HUES64 (cell line): ENCODE measurements at regions not wholly inside any gene's neighbourhood (a gene's known extent, or its start where the extent isn't known, plus 50 kb on each side); places are given as distances from the start of the nearest gene placed in this dataset.

Experiments used
- H3K27ac ChIP-seq: 2 replicates; pipeline ENCODE4 v1.7.0; 2013; ENCODE audit warnings: low read depth, low read length, inconsistent platforms
- H3K27me3 ChIP-seq: 2 replicates; pipeline ENCODE4 v1.6.1; 2013; ENCODE audit warnings: mild to moderate bottlenecking, low read length; ENCODE audit not compliant: insufficient read depth
- H3K36me3 ChIP-seq: 2 replicates; pipeline ENCODE4 v1.6.1; 2013; ENCODE audit warnings: mild to moderate bottlenecking, low read length; ENCODE audit not compliant: insufficient read depth
- H3K4me1 ChIP-seq: 2 replicates; pipeline ENCODE4 v1.6.1; 2013; ENCODE audit warnings: mild to moderate bottlenecking, low read length, moderate library complexity; ENCODE audit not compliant: insufficient read depth
- H3K4me3 ChIP-seq: 2 replicates; pipeline ENCODE4 v1.5.1; 2013; ENCODE audit warnings: mild to moderate bottlenecking, low read length, moderate library complexity
- H3K9ac ChIP-seq: 2 replicates; pipeline ENCODE4 v1.6.1; 2013; ENCODE audit warnings: mild to moderate bottlenecking, low read depth, low read length
- H3K9me3 ChIP-seq: 2 replicates; pipeline ENCODE4 v1.6.1; 2013; ENCODE audit warnings: low read depth, low read length; ENCODE audit not compliant: insufficient read depth
- WGBS: fragments of 150-250, 120-280 bp; methylation state at CpG from one replicate; pipeline ENCODE4 v1.1.7; 2013; ENCODE audit warnings: missing lambda C conversion rate; 5-methylcytosine and 5-hydroxymethylcytosine counted together

GRCh38 chr4:141375855-141376254, 155.2 kb downstream of the ZNF330 start:
- H3K36me3 ChIP-seq, result no peaks in the 10 kb centered on the region
- H3K27ac ChIP-seq, result no peak overlapping the region
- WGBS, result 71% methylated on average over 1 of the region's 2 CpGs
- H3K4me3 ChIP-seq, result no peak overlapping the region
- H3K9ac ChIP-seq, result no peak overlapping the region
- no peaks in the 10 kb centered on the region for H3K27me3 ChIP-seq
- H3K9me3 ChIP-seq, result no peaks in the 10 kb centered on the region
- no peaks in the 10 kb centered on the region for H3K4me1 ChIP-seq

- H3K9me3 ChIP-seq, result no peaks in the 10 kb centered on the region
- no peak overlapping the region for H3K27ac ChIP-seq
- no peak overlapping the region for H3K4me3 ChIP-seq
- no peak overlapping the region for H3K9ac ChIP-seq
- 96% methylated on average over 2 of the region's 2 CpGs for WGBS
- H3K4me1 ChIP-seq, result no peaks in the 10 kb centered on the region
- H3K27me3 ChIP-seq, result no peaks in the 10 kb centered on the region
- no peaks in the 10 kb centered on the region for H3K36me3 ChIP-seq
These were observed 156.1 kb downstream of the ZNF330 start for GRCh38 chr4:141376769-141377168.

- H3K4me1 ChIP-seq, result no peaks in the 10 kb centered on the region
- no peak overlapping the region for H3K27ac ChIP-seq
- no peaks in the 10 kb centered on the region for H3K36me3 ChIP-seq
- 93% methylated on average over 2 of the region's 2 CpGs for WGBS
- no peak overlapping the region for H3K4me3 ChIP-seq
- no peak overlapping the region for H3K9ac ChIP-seq
- H3K27me3 ChIP-seq, result no peaks in the 10 kb centered on the region
- H3K9me3 ChIP-seq, result no peaks in the 10 kb centered on the region
These were observed 166.6 kb downstream of the ZNF330 start for GRCh38 chr4:141387299-141387698.

- WGBS, result 87% methylated on average over 3 of the region's 3 CpGs
- no peaks in the 10 kb centered on the region for H3K9me3 ChIP-seq
- H3K9ac ChIP-seq, result no peak overlapping the region
- H3K4me1 ChIP-seq, result no peaks in the 10 kb centered on the region
- no peak overlapping the region for H3K4me3 ChIP-seq
- H3K27me3 ChIP-seq, result no peaks in the 10 kb centered on the region
- no peak overlapping the region; the same call in 1 of the 2 replicates for H3K27ac ChIP-seq
- no peaks in the 10 kb centered on the region for H3K36me3 ChIP-seq
These were observed 167.8 kb downstream of the ZNF330 start for GRCh38 chr4:141388481-141388880.

- Histone ChIP-seq H3K4me1 (no peaks in the 10 kb centered on the region), H3K4me3 (no peak overlapping the region), H3K9me3 (no peaks in the 10 kb centered on the region), H3K27ac (no peak overlapping the region), H3K9ac (no peak overlapping the region), H3K27me3 (no peaks in the 10 kb centered on the region), H3K36me3 (no peaks in the 10 kb centered on the region)
- 100% methylated on average over 1 of the region's 1 CpG for WGBS
These were observed 169.0 kb downstream of the ZNF330 start for GRCh38 chr4:141389649-141390048.

DNA sequence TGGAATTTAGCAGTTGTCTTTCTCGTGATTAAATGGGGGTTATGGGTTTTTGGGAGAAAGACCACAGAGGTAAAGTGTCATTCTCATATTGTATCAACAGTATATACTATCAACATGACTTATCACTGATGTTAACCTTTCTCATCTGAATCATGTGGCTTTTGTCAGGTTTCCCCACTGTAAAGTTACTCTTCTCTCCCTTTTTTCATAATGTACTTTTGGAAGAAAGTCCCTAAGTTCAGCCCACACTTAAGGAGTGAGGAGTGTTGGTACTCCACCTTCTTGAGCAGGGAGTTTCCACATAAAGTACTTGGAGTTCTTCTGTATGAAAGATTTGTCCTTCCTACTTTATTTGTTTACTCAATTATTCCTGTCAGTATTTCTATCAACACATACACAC, 169.9 kb downstream of the ZNF330 start:
- no CpG with 5 or more reads among the region's 1 CpG for WGBS
- no peaks in the 10 kb centered on the region for H3K4me1 ChIP-seq
- no peaks in the 10 kb centered on the region for H3K36me3 ChIP-seq
- no peaks in the 10 kb centered on the region for H3K27me3 ChIP-seq
- H3K27ac ChIP-seq, result no peak overlapping the region
- H3K4me3 ChIP-seq, result no peak overlapping the region
- no peak overlapping the region for H3K9ac ChIP-seq
- H3K9me3 ChIP-seq, result no peaks in the 10 kb centered on the region

GRCh38 chr4:141391293-141391692, 170.6 kb downstream of the ZNF330 start:
- Histone ChIP-seq H3K36me3 (no peaks in the 10 kb centered on the region), H3K9me3 (no peaks in the 10 kb centered on the region), H3K4me3 (no peak overlapping the region), H3K27me3 (no peaks in the 10 kb centered on the region), H3K9ac (no peak overlapping the region), H3K27ac (no peak overlapping the region), H3K4me1 (no peaks in the 10 kb centered on the region)

GRCh38 chr4:141391771-141392170, 171.1 kb downstream of the ZNF330 start:
- WGBS, result 90% methylated on average over 3 of the region's 3 CpGs
- Histone ChIP-seq H3K4me3 (no peak overlapping the region), H3K9ac (no peak overlapping the region), H3K9me3 (no peaks in the 10 kb centered on the region), H3K27me3 (no peaks in the 10 kb centered on the region), H3K27ac (no peak overlapping the region), H3K4me1 (no peaks in the 10 kb centered on the region), H3K36me3 (no peaks in the 10 kb centered on the region)

GRCh38 chr4:141395246-141395830, 174.6 kb downstream of the ZNF330 start:
- Histone ChIP-seq H3K4me1 (no peaks in the 10 kb centered on the region), H3K36me3 (no peaks in the 10 kb centered on the region), H3K9ac (no peak overlapping the region), H3K4me3 (no peak overlapping the region), H3K9me3 (no peaks in the 10 kb centered on the region), H3K27ac (no peak overlapping the region), H3K27me3 (no peaks in the 10 kb centered on the region)
- WGBS, result 100% methylated on average over 1 of the region's 1 CpG

DNA sequence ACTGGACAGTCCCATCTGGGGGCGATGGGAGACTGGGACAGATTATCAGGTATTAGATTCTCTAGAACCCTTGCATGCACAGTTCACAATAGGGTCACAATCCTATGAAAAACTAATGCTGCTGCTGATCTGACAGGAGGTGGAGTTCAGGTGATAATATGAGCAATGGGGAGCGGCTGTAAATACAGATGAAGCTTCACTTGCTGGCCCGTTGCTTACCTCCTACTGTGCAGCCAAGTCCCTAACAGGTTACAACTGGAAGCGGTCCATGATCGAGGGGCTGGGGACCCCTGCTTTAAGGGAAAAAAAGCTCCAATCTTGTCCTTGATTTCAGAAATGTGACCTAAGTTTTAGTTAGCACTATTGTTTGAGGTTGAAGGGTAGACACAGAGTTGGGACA, 175.2 kb downstream of the ZNF330 start:
- WGBS, result 89% methylated on average over 5 of the region's 5 CpGs
- no peaks in the 10 kb centered on the region for H3K27me3 ChIP-seq
- no peak overlapping the region for H3K9ac ChIP-seq
- H3K9me3 ChIP-seq, result no peaks in the 10 kb centered on the region
- H3K4me3 ChIP-seq, result no peak overlapping the region
- no peaks in the 10 kb centered on the region for H3K4me1 ChIP-seq
- H3K36me3 ChIP-seq, result no peaks in the 10 kb centered on the region
- no peak overlapping the region for H3K27ac ChIP-seq

DNA sequence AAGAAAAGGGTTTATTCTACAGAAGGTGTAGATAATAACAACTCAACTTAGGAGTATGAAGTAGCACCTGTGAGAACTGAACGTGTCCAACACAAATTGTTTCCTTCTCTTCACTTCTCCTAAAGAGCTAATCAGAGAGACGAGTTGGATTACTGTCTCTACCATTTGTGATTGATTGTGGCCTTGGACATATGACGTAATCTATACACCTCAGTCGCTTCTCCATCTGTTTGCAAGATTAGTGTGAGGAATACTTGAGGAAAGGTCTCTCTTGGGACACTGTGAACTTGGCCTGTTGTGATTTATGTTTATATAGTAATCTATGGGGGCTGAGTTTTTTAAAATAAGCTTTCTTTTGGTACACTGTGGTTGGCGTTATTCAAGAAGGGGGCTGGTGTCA, 182.0 kb downstream of the ZNF330 start:
- H3K27ac ChIP-seq, result no peak overlapping the region
- no peak overlapping the region for H3K9ac ChIP-seq
- H3K36me3 ChIP-seq, result no peaks in the 10 kb centered on the region
- no peaks in the 10 kb centered on the region for H3K9me3 ChIP-seq
- no peak overlapping the region for H3K4me3 ChIP-seq
- H3K4me1 ChIP-seq, result no peaks in the 10 kb centered on the region
- WGBS, result 98% methylated on average over 5 of the region's 5 CpGs
- H3K27me3 ChIP-seq, result no peaks in the 10 kb centered on the region

DNA sequence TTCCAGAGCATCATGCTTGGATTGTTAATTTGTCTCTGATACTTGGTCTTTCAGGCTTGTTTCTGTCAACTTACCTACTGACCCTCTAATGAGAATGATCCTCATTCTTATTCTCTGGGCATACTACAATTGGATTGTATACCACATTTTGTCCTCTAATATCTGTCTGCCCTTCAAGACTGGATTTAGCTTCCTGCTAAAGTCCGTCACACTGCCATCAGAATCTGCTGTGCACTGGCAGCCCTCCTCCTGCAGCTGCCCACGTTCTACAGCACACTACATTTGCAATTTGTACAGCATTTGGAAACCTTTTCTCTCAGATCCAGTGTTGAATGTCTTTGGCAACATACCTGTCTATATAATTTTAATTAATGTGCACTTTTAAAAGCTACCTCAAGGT, 183.1 kb downstream of the ZNF330 start:
- Histone ChIP-seq H3K4me1 (no peaks in the 10 kb centered on the region), H3K9me3 (no peaks in the 10 kb centered on the region), H3K4me3 (no peak overlapping the region), H3K36me3 (no peaks in the 10 kb centered on the region), H3K9ac (no peak overlapping the region), H3K27ac (no peak overlapping the region), H3K27me3 (no peaks in the 10 kb centered on the region)
- 85% methylated on average over 2 of the region's 2 CpGs for WGBS
